Kidney tubule cell (primary cell): ENCODE measurements at regions not wholly inside any gene's neighbourhood (a gene's known extent, or its start where the extent isn't known, plus 50 kb on each side); places are given as distances from the start of the nearest gene placed in this dataset.
"Not testable (repeated sequence)": the region's sequence is repeated elsewhere in the genome, so short reads cannot be mapped to it uniquely, and the experiment has no call there.

Source experiments
- DNase-seq: peaks from one replicate; pipeline ENCODE4 v3.0.0-alpha.2; 2018; ENCODE audit warnings: low spot score

GRCh38 chr13:67932991-67933390 is 702.9 kb upstream of the PCDH9 start:
- DNase-seq, result peak; percentile 5

- no peak for DNase-seq
These were observed 687.3 kb upstream of the PCDH9 start for GRCh38 chr13:67917291-67917987.

- DNase-seq, result no peak
These were observed 686.5 kb upstream of the PCDH9 start for GRCh38 chr13:67916650-67917049.

- no peak for DNase-seq
These were observed 684.4 kb upstream of the PCDH9 start for GRCh38 chr13:67914535-67914934.

GRCh38 chr13:67902960-67903359 is 672.8 kb upstream of the PCDH9 start:
- not testable (repeated sequence) for DNase-seq

GRCh38 chr13:67880916-67881315 is 650.8 kb upstream of the PCDH9 start:
- DNase-seq, result peak; percentile 40

GRCh38 chr13:67878376-67878775 is 648.2 kb upstream of the PCDH9 start:
- DNase-seq, result no peak

GRCh38 chr13:67877031-67877430 is 646.9 kb upstream of the PCDH9 start:
- no peak for DNase-seq

- no peak for DNase-seq
These were observed 637.1 kb upstream of the PCDH9 start for GRCh38 chr13:67867206-67867605.

GRCh38 chr13:67860315-67860714 is 630.2 kb upstream of the PCDH9 start:
- DNase-seq, result no peak

GRCh38 chr13:67859904-67860303 is 629.8 kb upstream of the PCDH9 start:
- DNase-seq, result no peak

GRCh38 chr13:67857581-67858310 is 627.6 kb upstream of the PCDH9 start:
- DNase-seq, result no peak

GRCh38 chr13:67856955-67857354 is 626.8 kb upstream of the PCDH9 start:
- DNase-seq, result no peak

- DNase-seq, result no peak
These were observed 625.7 kb upstream of the PCDH9 start for GRCh38 chr13:67855741-67856238.

GRCh38 chr13:67854990-67855389 is 624.9 kb upstream of the PCDH9 start:
- DNase-seq, result no peak

GRCh38 chr13:67844574-67844973 is 614.4 kb upstream of the PCDH9 start:
- peak; percentile 1 for DNase-seq

- DNase-seq, result no peak
These were observed 610.9 kb upstream of the PCDH9 start for GRCh38 chr13:67841071-67841470.

- no peak for DNase-seq
These were observed 603.4 kb upstream of the PCDH9 start for GRCh38 chr13:67833564-67833963.

- DNase-seq, result no peak
These were observed 599.5 kb upstream of the PCDH9 start for GRCh38 chr13:67829641-67830040.

GRCh38 chr13:67827992-67828391 is 597.9 kb upstream of the PCDH9 start:
- no peak for DNase-seq

GRCh38 chr13:67821606-67822005 is 591.5 kb upstream of the PCDH9 start:
- DNase-seq, result no peak

GRCh38 chr13:67806796-67807195 is 576.7 kb upstream of the PCDH9 start:
- DNase-seq, result no peak

GRCh38 chr13:67803118-67803517 is 573.0 kb upstream of the PCDH9 start:
- no peak for DNase-seq
